Neural crest cell (in vitro differentiated cells): ENCODE measurements at regions not wholly inside any gene's neighbourhood (a gene's known extent, or its start where the extent isn't known, plus 50 kb on each side); places are given as distances from the start of the nearest gene placed in this dataset.
A peak's percentile ranks its signal among the peaks of the same experiment; 100 is the strongest.

Source experiments
- DNase-seq: peaks from one replicate; pipeline ENCODE4 v3.0.0; 2021; ENCODE audit warnings: low read depth, mixed read lengths, low spot score
- H3K27ac Mint-ChIP-seq: one replicate; pipeline ENCODE4 v1.8.0; 2021; ENCODE audit warnings: mild to moderate bottlenecking, mixed read lengths; ENCODE audit not compliant: unreplicated experiment
- H3K27me3 Mint-ChIP-seq: 2 replicates; pipeline ENCODE4 v1.8.0; 2021; ENCODE audit warnings: low read depth, mild to moderate bottlenecking, mixed read lengths
- H3K36me3 Mint-ChIP-seq: 2 replicates; pipeline ENCODE4 v1.8.0; 2021; ENCODE audit warnings: low read depth, mild to moderate bottlenecking, mixed read lengths
- H3K4me1 Mint-ChIP-seq: 2 replicates; pipeline ENCODE4 v1.8.0; 2021; ENCODE audit warnings: mixed read lengths
- H3K4me3 Mint-ChIP-seq: one replicate; pipeline ENCODE4 v1.8.0; 2021; ENCODE audit warnings: mild to moderate bottlenecking, mixed read lengths
- H3K9me3 Mint-ChIP-seq: 2 replicates; pipeline ENCODE4 v1.8.0; 2021; ENCODE audit warnings: mixed read lengths
- CTCF ChIP-seq: fragments of 200-600 bp; sonication (generic); conservative IDR thresholded peaks from 2 replicates; pipeline ENCODE4 v1.5.0; 2021; ENCODE audit warnings: antibody characterized with exemption, mild to moderate bottlenecking

- H3K4me1 Mint-ChIP-seq: peaks cover 19% of the 10 kb centered on the region
- no peak overlapping the region for H3K27ac Mint-ChIP-seq
- H3K9me3 Mint-ChIP-seq: no peaks in the 10 kb centered on the region
- TF ChIP-seq CTCF: no peak
- H3K27me3 Mint-ChIP-seq: peaks cover 8% of the 10 kb centered on the region
- no peaks in the 10 kb centered on the region for H3K36me3 Mint-ChIP-seq
- no peak for DNase-seq
- H3K4me3 Mint-ChIP-seq: no peak overlapping the region
These were observed 140.5 kb downstream of the C16orf95 start for GRCh38 chr16:87176735-87177134.

GRCh38 chr16:87177673-87178072 is 139.5 kb downstream of the C16orf95 start:
- Mint-ChIP-seq H3K36me3 (no peaks in the 10 kb centered on the region), H3K27me3 (peaks cover 8% of the 10 kb centered on the region), H3K4me1 (peaks cover 19% of the 10 kb centered on the region), H3K9me3 (no peaks in the 10 kb centered on the region), H3K4me3 (no peak overlapping the region), H3K27ac (no peak overlapping the region)
- no peak for TF ChIP-seq CTCF
- DNase-seq: no peak

- peaks cover 8% of the 10 kb centered on the region for H3K27me3 Mint-ChIP-seq
- H3K4me1 Mint-ChIP-seq: peaks cover 19% of the 10 kb centered on the region
- H3K4me3 Mint-ChIP-seq: no peak overlapping the region
- no peak for TF ChIP-seq CTCF
- DNase-seq: no peak
- H3K36me3 Mint-ChIP-seq: no peaks in the 10 kb centered on the region
- no peaks in the 10 kb centered on the region for H3K9me3 Mint-ChIP-seq
- peak overlapping the region; percentile 12 for H3K27ac Mint-ChIP-seq
These were observed 138.9 kb downstream of the C16orf95 start for GRCh38 chr16:87178177-87178863.

GRCh38 chr16:87178977-87179376 is 138.2 kb downstream of the C16orf95 start:
- no peak overlapping the region for H3K4me3 Mint-ChIP-seq
- H3K27ac Mint-ChIP-seq: no peak overlapping the region
- TF ChIP-seq CTCF: no peak
- DNase-seq: no peak
- H3K27me3 Mint-ChIP-seq: peaks cover 8% of the 10 kb centered on the region
- no peaks in the 10 kb centered on the region for H3K36me3 Mint-ChIP-seq
- H3K9me3 Mint-ChIP-seq: no peaks in the 10 kb centered on the region
- H3K4me1 Mint-ChIP-seq: peaks cover 20% of the 10 kb centered on the region

- Mint-ChIP-seq H3K9me3 (no peaks in the 10 kb centered on the region), H3K27ac (no peak overlapping the region), H3K4me3 (no peak overlapping the region), H3K4me1 (peaks cover 23% of the 10 kb centered on the region), H3K27me3 (peaks cover 8% of the 10 kb centered on the region), H3K36me3 (no peaks in the 10 kb centered on the region)
- TF ChIP-seq CTCF: no peak
- DNase-seq: no peak
These were observed 137.1 kb downstream of the C16orf95 start for GRCh38 chr16:87180069-87180468.
